ENCODE measurements at regions not wholly inside any gene's neighbourhood (a gene's known extent, or its start where the extent isn't known, plus 50 kb on each side); places are given as distances from the start of the nearest gene placed in this dataset.

- no peaks in the 10 kb centered on the region for H3K36me3 ChIP-seq (ENCODE audit: control insufficient read depth, insufficient read depth, low read length)
- BruUV-seq (replicated peaks), result no TSS peak
- H3K27ac ChIP-seq (ENCODE audit: low read length), result no peak overlapping the region
- CTCF ChIA-PET, result no interaction called here
- no peaks in the 10 kb centered on the region for H3K27me3 ChIP-seq (ENCODE audit: control insufficient read depth, insufficient read depth, low read length)
- H3K4me1 ChIP-seq (ENCODE audit: control insufficient read depth, insufficient read depth, low read length), result no peaks in the 10 kb centered on the region
- intact Hi-C loops (cut with micrococcal nuclease; ENCODE audit: unreplicated experiment) (no loop called here), in situ Hi-C loops (cut with HindIII; ENCODE audit: low pct_unique_long_range_greater_than_20kb, low sequenced_read_pairs) (no loop called here)
- no peaks in the 10 kb centered on the region for H3K9me3 ChIP-seq (ENCODE audit: control insufficient read depth, insufficient read depth, low read depth, low read length)
- POLR2A ChIA-PET, result no interaction called here
- TF ChIP-seq, protein P1, sequence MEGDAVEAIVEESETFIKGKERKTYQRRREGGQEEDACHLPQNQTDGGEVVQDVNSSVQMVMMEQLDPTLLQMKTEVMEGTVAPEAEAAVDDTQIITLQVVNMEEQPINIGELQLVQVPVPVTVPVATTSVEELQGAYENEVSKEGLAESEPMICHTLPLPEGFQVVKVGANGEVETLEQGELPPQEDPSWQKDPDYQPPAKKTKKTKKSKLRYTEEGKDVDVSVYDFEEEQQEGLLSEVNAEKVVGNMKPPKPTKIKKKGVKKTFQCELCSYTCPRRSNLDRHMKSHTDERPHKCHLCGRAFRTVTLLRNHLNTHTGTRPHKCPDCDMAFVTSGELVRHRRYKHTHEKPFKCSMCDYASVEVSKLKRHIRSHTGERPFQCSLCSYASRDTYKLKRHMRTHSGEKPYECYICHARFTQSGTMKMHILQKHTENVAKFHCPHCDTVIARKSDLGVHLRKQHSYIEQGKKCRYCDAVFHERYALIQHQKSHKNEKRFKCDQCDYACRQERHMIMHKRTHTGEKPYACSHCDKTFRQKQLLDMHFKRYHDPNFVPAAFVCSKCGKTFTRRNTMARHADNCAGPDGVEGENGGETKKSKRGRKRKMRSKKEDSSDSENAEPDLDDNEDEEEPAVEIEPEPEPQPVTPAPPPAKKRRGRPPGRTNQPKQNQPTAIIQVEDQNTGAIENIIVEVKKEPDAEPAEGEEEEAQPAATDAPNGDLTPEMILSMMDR (IDR thresholded peaks at IDR 0.05), result no peak
- TF ChIP-seq POLR2AphosphoS5 (IDR thresholded peaks at IDR 0.05; ENCODE audit: low read depth, low read length) (no peak), TCF7L2 (IDR thresholded peaks at IDR 0.05; ENCODE audit: low read depth, low read length) (no peak), SIN3A (IDR thresholded peaks at IDR 0.05; ENCODE audit: borderline replicate concordance, insufficient read depth, low read depth, low read length) (no peak)
- DNase-seq (ENCODE audit: low read depth, low spot score), result no peak
- ATAC-seq, result no peak
- H3K4me3 ChIP-seq (ENCODE audit: low read depth in 2 of 2, low read length in 2 of 2), result no peak overlapping the region
These were observed 254.0 kb upstream of the NOVA1 start for GRCh38 chr14:26851793-26852192.

GRCh38 chr14:26855077-26855753 is 257.4 kb upstream of the NOVA1 start:
- in situ Hi-C loops (cut with HindIII; ENCODE audit: low pct_unique_long_range_greater_than_20kb, low sequenced_read_pairs), result no loop called here
- Histone ChIP-seq H3K9me3 (ENCODE audit: control insufficient read depth, insufficient read depth, low read depth, low read length) (no peaks in the 10 kb centered on the region), H3K36me3 (ENCODE audit: control insufficient read depth, insufficient read depth, low read length) (no peaks in the 10 kb centered on the region), H3K4me1 (ENCODE audit: control insufficient read depth, insufficient read depth, low read length) (no peaks in the 10 kb centered on the region), H3K27me3 (ENCODE audit: control insufficient read depth, insufficient read depth, low read length) (no peaks in the 10 kb centered on the region), H3K27ac (ENCODE audit: low read length) (no peak overlapping the region), H3K4me3 (ENCODE audit: low read depth in 2 of 2, low read length in 2 of 2) (no peak overlapping the region)
- intact Hi-C loops (cut with micrococcal nuclease; ENCODE audit: unreplicated experiment), result no loop called here
- ATAC-seq (no peak), DNase-seq (ENCODE audit: low read depth, low spot score) (no peak)
- BruUV-seq (replicated peaks), result no TSS peak
- CTCF ChIA-PET, result no interaction called here
- TF ChIP-seq, protein P2, sequence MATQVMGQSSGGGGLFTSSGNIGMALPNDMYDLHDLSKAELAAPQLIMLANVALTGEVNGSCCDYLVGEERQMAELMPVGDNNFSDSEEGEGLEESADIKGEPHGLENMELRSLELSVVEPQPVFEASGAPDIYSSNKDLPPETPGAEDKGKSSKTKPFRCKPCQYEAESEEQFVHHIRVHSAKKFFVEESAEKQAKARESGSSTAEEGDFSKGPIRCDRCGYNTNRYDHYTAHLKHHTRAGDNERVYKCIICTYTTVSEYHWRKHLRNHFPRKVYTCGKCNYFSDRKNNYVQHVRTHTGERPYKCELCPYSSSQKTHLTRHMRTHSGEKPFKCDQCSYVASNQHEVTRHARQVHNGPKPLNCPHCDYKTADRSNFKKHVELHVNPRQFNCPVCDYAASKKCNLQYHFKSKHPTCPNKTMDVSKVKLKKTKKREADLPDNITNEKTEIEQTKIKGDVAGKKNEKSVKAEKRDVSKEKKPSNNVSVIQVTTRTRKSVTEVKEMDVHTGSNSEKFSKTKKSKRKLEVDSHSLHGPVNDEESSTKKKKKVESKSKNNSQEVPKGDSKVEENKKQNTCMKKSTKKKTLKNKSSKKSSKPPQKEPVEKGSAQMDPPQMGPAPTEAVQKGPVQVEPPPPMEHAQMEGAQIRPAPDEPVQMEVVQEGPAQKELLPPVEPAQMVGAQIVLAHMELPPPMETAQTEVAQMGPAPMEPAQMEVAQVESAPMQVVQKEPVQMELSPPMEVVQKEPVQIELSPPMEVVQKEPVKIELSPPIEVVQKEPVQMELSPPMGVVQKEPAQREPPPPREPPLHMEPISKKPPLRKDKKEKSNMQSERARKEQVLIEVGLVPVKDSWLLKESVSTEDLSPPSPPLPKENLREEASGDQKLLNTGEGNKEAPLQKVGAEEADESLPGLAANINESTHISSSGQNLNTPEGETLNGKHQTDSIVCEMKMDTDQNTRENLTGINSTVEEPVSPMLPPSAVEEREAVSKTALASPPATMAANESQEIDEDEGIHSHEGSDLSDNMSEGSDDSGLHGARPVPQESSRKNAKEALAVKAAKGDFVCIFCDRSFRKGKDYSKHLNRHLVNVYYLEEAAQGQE (IDR thresholded peaks at IDR 0.05; ENCODE audit: insufficient read depth in 1 of 2, low read depth in 2 of 2, low read length in 1 of 2), result no peak
- TF ChIP-seq TCF7L2 (IDR thresholded peaks at IDR 0.05; ENCODE audit: low read depth, low read length) (no peak), POLR2AphosphoS5 (IDR thresholded peaks at IDR 0.05; ENCODE audit: low read depth, low read length) (no peak), SIN3A (IDR thresholded peaks at IDR 0.05; ENCODE audit: borderline replicate concordance, insufficient read depth, low read depth, low read length) (no peak)
- TF ChIP-seq, protein P1 (IDR thresholded peaks at IDR 0.05), result no peak
- POLR2A ChIA-PET, result no interaction called here
